ENCODE measurements at regions not wholly inside any gene's neighbourhood (a gene's known extent, or its start where the extent isn't known, plus 50 kb on each side); places are given as distances from the start of the nearest gene placed in this dataset.

- Histone ChIP-seq H3K4me3 (ENCODE audit: extremely low read depth in 1 of 4, insufficient read depth in 2 of 4, low read depth in 3 of 4, low read length in 4 of 4) (no peak overlapping the region), H2BK20ac (ENCODE audit: low read length) (no peak overlapping the region), H3K18ac (ENCODE audit: extremely low read depth, low read length) (no peak overlapping the region), H3K9me3 (ENCODE audit: insufficient read depth in 2 of 2, low read depth in 1 of 2, low read length in 1 of 2) (no peaks in the 10 kb centered on the region), H2BK5ac (ENCODE audit: low read depth, low read length) (no peak overlapping the region), H2BK12ac (ENCODE audit: low read depth, low read length) (no peak overlapping the region), H3K9ac (replicated peaks in 1 of 4; ENCODE audit: extremely low read depth in 1 of 4, low read depth in 3 of 4, low read length in 3 of 4) (no peak overlapping the region), H2BK15ac (ENCODE audit: low read length) (no peak overlapping the region), H4K5ac (ENCODE audit: insufficient read length, low read depth, low read length) (no peak overlapping the region), H3K4ac (replicated peaks; ENCODE audit: insufficient read length, low read depth, low read length) (no peak overlapping the region), H3K23me2 (ENCODE audit: low read depth, low read length) (no peaks in the 10 kb centered on the region), H3K36me3 (ENCODE audit: control insufficient read depth in 2 of 4, insufficient read depth in 4 of 4, low read length in 3 of 4) (no peaks in the 10 kb centered on the region), H3K27me3 (replicated peaks in 1 of 4; ENCODE audit: control insufficient read depth in 3 of 4, extremely low read depth in 1 of 4, insufficient read depth in 3 of 4, low read length in 3 of 4) (no peaks in the 10 kb centered on the region), H3K56ac (replicated peaks; ENCODE audit: insufficient read length, low read depth, low read length) (no peak overlapping the region), H3K27ac (ENCODE audit: low read depth, low read length) (no peak overlapping the region), H3K79me1 (ENCODE audit: low read depth, low read length) (no peaks in the 10 kb centered on the region), H2AFZ (ENCODE audit: low read length) (no peak overlapping the region), H3K4me1 (replicated peaks in 1 of 4; ENCODE audit: control insufficient read depth in 3 of 4, insufficient read depth in 4 of 4, low read length in 3 of 4) (no peaks in the 10 kb centered on the region), H3K79me2 (ENCODE audit: control insufficient read depth in 1 of 2, insufficient read depth in 2 of 2, low read length in 2 of 2) (no peaks in the 10 kb centered on the region), H4K20me1 (replicated peaks in 1 of 2; ENCODE audit: control insufficient read depth in 1 of 2, insufficient read depth in 2 of 2, low read length in 2 of 2) (no peaks in the 10 kb centered on the region), H4K91ac (replicated peaks; ENCODE audit: insufficient read length, low read length) (no peak overlapping the region), H4K8ac (ENCODE audit: extremely low read depth, insufficient read depth, low read length) (no peak overlapping the region), H3K14ac (ENCODE audit: insufficient read length) (no peak overlapping the region), H3K23ac (ENCODE audit: insufficient read length) (no peak overlapping the region), H2AK5ac (ENCODE audit: low read depth, low read length) (no peak overlapping the region), H3K4me2 (ENCODE audit: insufficient read depth in 1 of 2, low read depth in 2 of 2, low read length in 2 of 2) (no peak overlapping the region), H2BK120ac (replicated peaks; ENCODE audit: low read depth, low read length) (no peak overlapping the region)
- TF ChIP-seq SAP30 (IDR thresholded peaks at IDR 0.05; ENCODE audit: insufficient read depth, insufficient replicate concordance, low read length) (no peak), TAF1 (IDR thresholded peaks at IDR 0.05; ENCODE audit: low read depth, low read length) (no peak), EGR1 (IDR thresholded peaks at IDR 0.05; ENCODE audit: borderline replicate concordance, low read depth, low read length) (no peak), MAX (IDR thresholded peaks at IDR 0.05) (no peak), GABPA (IDR thresholded peaks at IDR 0.05; ENCODE audit: borderline replicate concordance, insufficient read depth, low read length) (no peak), SP1 (IDR thresholded peaks at IDR 0.05; ENCODE audit: low read depth, low read length) (no peak), CBX8 (IDR thresholded peaks at IDR 0.05; ENCODE audit: borderline replicate concordance, low read depth, low read length) (no peak), POLR2AphosphoS5 (IDR thresholded peaks at IDR 0.05; ENCODE audit: low read depth, low read length) (no peak), RNF2 (IDR thresholded peaks at IDR 0.05; ENCODE audit: borderline replicate concordance, low read depth, low read length, missing control alignments, poor library complexity, severe bottlenecking) (no peak), NRF1 (IDR thresholded peaks at IDR 0.05; ENCODE audit: low read depth, low read length) (no peak), CREB1 (IDR thresholded peaks at IDR 0.05) (no peak), SIN3A (conservative IDR thresholded peaks at IDR 0.05 in 1 of 2, IDR thresholded peaks at IDR 0.05 in 1 of 2; ENCODE audit: low read depth in 1 of 2, low read length in 2 of 2) (no peak)
- 93% methylated on average over 4 of the region's 4 CpGs; no CpG with 5 or more reads in 1 of the 2 experiments for WGBS, 2 experiments (ENCODE audit: extremely low coverage in 1 of 2, insufficient coverage in 1 of 2, insufficient read length in 1 of 2, insufficient replicate concordance in 2 of 2, low coverage in 1 of 2, low lambda C conversion rate in 2 of 2, missing lambda C conversion rate in 1 of 2)
- POLR2A ChIA-PET (ENCODE audit: partially characterized antibody): no interaction called here
- CTCF ChIA-PET (ENCODE audit: partially characterized antibody): interaction anchor here (0.9 kb wide), 1 partner anchor 26 kb away, joined by 3 read pairs; no protein-coding TSS in a partner anchor
- DNase-seq (ENCODE audit: low read depth in 1 of 2, low spot score in 2 of 2) (no peak), FAIRE-seq (no peak)
Observed at GRCh38 chr5:8505196-8505595, 636.2 kb downstream of the MTRR start.

Data from H1 (cell line).